GM12878 (cell line): ENCODE measurements at regions not wholly inside any gene's neighbourhood (a gene's known extent, or its start where the extent isn't known, plus 50 kb on each side); places are given as distances from the start of the nearest gene placed in this dataset.

ENCODE experiments used
- ATAC-seq: fragments of 200-7000 bp; cut with Tn5 transposase; 3 replicates; pipeline ENCODE4 v1.9.1; 2020; ENCODE audit warnings: mild to moderate bottlenecking, moderate library complexity
- BruUV-seq: library from RNA; stranded (reverse); fragments of 400-500 nt; replicated peaks from 2 replicates; lab custom pipeline; 2021; lab: Mats Ljungman, UMichigan
- CTCF ChIA-PET: fragments of 300-600 bp; sonication (Branson Sonifier 250); formaldehyde crosslinking; extraction: SDS; loops from one replicate; lab custom pipeline; 2021; ENCODE audit warnings: inconsistent platforms; lab: Yijun Ruan, JAX
- POLR2A ChIA-PET: fragments of 350-600 bp; formaldehyde crosslinking; extraction: SDS; loops from one replicate; lab custom pipeline; 2021; ENCODE audit warnings: inconsistent platforms; lab: Charles Lee
- RAD21 ChIA-PET: fragments of 300-600 bp; sonication (Branson Sonifier 250); formaldehyde crosslinking; loops from one replicate; lab custom pipeline; 2023; ENCODE audit warnings: antibody characterized with exemption; ENCODE audit not compliant: unreplicated experiment; lab: Charles Lee
- SMC1A ChIA-PET: fragments of 300-600 bp; sonication (Branson Sonifier 250); formaldehyde crosslinking; loops from one replicate; lab custom pipeline; 2023; ENCODE audit not compliant: unreplicated experiment, uncharacterized antibody; lab: Charles Lee
- DNase-seq: peaks from one replicate; pipeline ENCODE4 v3.0.0-alpha.2; 2011; ENCODE audit warnings: low read depth, low spot score
- FAIRE-seq: peaks from 3 replicates; lab custom pipeline; 2011; peaks lifted over from hg19 to GRCh38; lab: Jason Lieb, UNC
- H2AFZ ChIP-seq: 2 replicates; pipeline ENCODE4 v1.6.0; 2011; ENCODE audit warnings: low read depth, low read length, control low read depth; ENCODE audit not compliant: control insufficient read depth
- H3K27ac ChIP-seq: 2 replicates; pipeline ENCODE4 v1.5.1; 2011; ENCODE audit warnings: control low read depth; ENCODE audit not compliant: control insufficient read depth, insufficient read depth
- H3K27me3 ChIP-seq, 2 experiments: replicated peaks in 1 of 2; 2 replicates each; pipeline versions ENCODE4 v1.6.0 to v1.6.1; 2011; ENCODE audit warnings: low read length in 1 of 2; ENCODE audit not compliant: control insufficient read depth in 2 of 2, insufficient read depth in 2 of 2
- H3K36me3 ChIP-seq, 2 experiments: 2 replicates each; pipeline ENCODE4 v1.5.1; 2011; ENCODE audit warnings: low read length in 1 of 2; ENCODE audit not compliant: control insufficient read depth in 2 of 2, insufficient read depth in 2 of 2
- H3K4me1 ChIP-seq: 2 replicates; pipeline ENCODE4 v1.6.1; 2011; ENCODE audit warnings: mild to moderate bottlenecking, low read length, moderate library complexity, mixed read lengths; ENCODE audit not compliant: control insufficient read depth, insufficient read depth
- H3K4me2 ChIP-seq: 2 replicates; pipeline ENCODE4 v1.6.0; 2011; ENCODE audit warnings: control low read depth; ENCODE audit not compliant: control insufficient read depth, insufficient read depth
- H3K4me3 ChIP-seq: fragments of 200-600 bp; sonication (generic); 2 replicates; pipeline ENCODE4 v1.5.1; 2016
- H3K79me2 ChIP-seq: 2 replicates; pipeline ENCODE4 v1.6.0; 2011; ENCODE audit warnings: low read length; ENCODE audit not compliant: control insufficient read depth, insufficient read depth
- H3K9ac ChIP-seq: 2 replicates; pipeline ENCODE4 v1.8.0; 2011; ENCODE audit warnings: low read length, control low read depth, mixed read lengths; ENCODE audit not compliant: control insufficient read depth, insufficient read depth
- H3K9me3 ChIP-seq: replicated peaks from 3 replicates; pipeline ENCODE4 v1.5.1; 2011; ENCODE audit warnings: mild to moderate bottlenecking, low read length; ENCODE audit not compliant: control insufficient read depth, insufficient read depth
- H4K20me1 ChIP-seq: 2 replicates; pipeline ENCODE4 v1.6.0; 2011; ENCODE audit not compliant: control insufficient read depth, insufficient read depth
- BRCA1 ChIP-seq: IDR thresholded peaks from 2 replicates; pipeline ENCODE4 v1.6.1; 2011; ENCODE audit warnings: low read depth, low read length, improper control_type of control experiment
- MYC ChIP-seq: IDR thresholded peaks from 2 replicates; pipeline ENCODE4 v1.6.1; 2011; ENCODE audit warnings: mild to moderate bottlenecking, low read length, moderate library complexity, inconsistent platforms; ENCODE audit not compliant: insufficient read depth, insufficient replicate concordance, insufficient read length, severe bottlenecking
- NFYA ChIP-seq: IDR thresholded peaks from 2 replicates; pipeline ENCODE4 v1.6.1; 2011; ENCODE audit warnings: low read depth, mild to moderate bottlenecking, low read length, improper control_type of control experiment, borderline replicate concordance
- POLR2AphosphoS5 ChIP-seq: IDR thresholded peaks from 2 replicates; pipeline ENCODE4 v1.6.1; 2011; ENCODE audit warnings: mild to moderate bottlenecking, low read length, inconsistent platforms
- SIN3A ChIP-seq: IDR thresholded peaks from 2 replicates; pipeline ENCODE4 v1.6.1; 2012; ENCODE audit warnings: low read depth, low read length, improper control_type of control experiment
- SIX5 ChIP-seq: IDR thresholded peaks from 2 replicates; pipeline ENCODE4 v1.6.1; 2011; ENCODE audit warnings: mild to moderate bottlenecking, low read depth, low read length, moderate library complexity; ENCODE audit not compliant: severe bottlenecking
- ZNF384 ChIP-seq: IDR thresholded peaks from 2 replicates; pipeline ENCODE4 v1.6.1; 2012; ENCODE audit warnings: low read depth, mild to moderate bottlenecking, low read length, improper control_type of control experiment, borderline replicate concordance
- WGBS: methylation state at CpG from one replicate; pipeline ENCODE4 v1.1.6; 2016; ENCODE audit warnings: low lambda C conversion rate; ENCODE audit not compliant: insufficient replicate concordance, insufficient coverage; ENCODE audit errors: missing lambda C conversion rate; 5-methylcytosine and 5-hydroxymethylcytosine counted together
- in situ Hi-C: fragments of 300-500 bp; cut with MboI; formaldehyde crosslinking; loops from 9 replicates; pipeline ENCODE4 v1.14.3; 2018; ENCODE audit warnings: mixed read lengths
- intact Hi-C: fragments of 100-400 bp; cut with micrococcal nuclease; formaldehyde crosslinking; loops from one replicate; pipeline ENCODE4 v1.14.2; 2022; ENCODE audit not compliant: unreplicated experiment
- TF ChIP-seq, protein P1 (sequence below): IDR thresholded peaks from 2 replicates; pipeline ENCODE4 v1.6.1; 2012; ENCODE audit warnings: low read depth, low read length, improper control_type of control experiment
- TF ChIP-seq, protein P2 (sequence below): fragments of 450-650 bp; formaldehyde crosslinking; IDR thresholded peaks from 2 replicates; pipeline ENCODE4 v1.4.0; 2022; ENCODE audit warnings: mild to moderate bottlenecking, moderate library complexity

DNA sequence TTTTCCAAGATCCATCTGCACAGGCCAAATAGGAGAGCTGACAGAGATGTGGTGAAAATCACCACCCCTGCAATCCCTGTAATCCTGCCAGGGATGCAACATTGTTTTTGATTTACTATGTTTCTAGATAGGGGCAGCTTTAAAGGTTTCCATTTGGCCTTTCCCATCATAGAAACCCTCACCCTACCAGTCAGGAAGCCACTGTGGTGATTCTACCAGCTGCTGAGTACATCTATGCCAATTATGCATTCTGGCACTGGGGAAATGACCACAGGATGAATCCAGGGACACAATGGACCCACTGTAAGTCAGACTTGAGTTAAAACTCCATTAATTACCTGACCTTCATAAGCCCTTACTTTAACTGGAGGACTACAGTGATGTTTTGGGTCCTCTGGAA is 130.4 kb downstream of the TNFRSF21 start:
- ChIA-PET POLR2A (no interaction called here), CTCF (no interaction called here), SMC1A (no interaction called here)
- H3K27ac ChIP-seq: no peak overlapping the region
- no peaks in the 10 kb centered on the region for H3K36me3 ChIP-seq
- no peaks in the 10 kb centered on the region for H3K4me1 ChIP-seq
- no peak overlapping the region for H3K4me3 ChIP-seq
- intact Hi-C loops: no loop called here
- H4K20me1 ChIP-seq: no peaks in the 10 kb centered on the region
- H3K9ac ChIP-seq: no peak overlapping the region
- no peak overlapping the region for H2AFZ ChIP-seq
- H3K79me2 ChIP-seq: no peaks in the 10 kb centered on the region
- DNase-seq: no peak
- H3K4me2 ChIP-seq: no peak overlapping the region
- TF ChIP-seq BRCA1: no peak
- no peak for TF ChIP-seq SIN3A
- no peak for TF ChIP-seq POLR2AphosphoS5
- TF ChIP-seq ZNF384: no peak
- TF ChIP-seq, protein P1, sequence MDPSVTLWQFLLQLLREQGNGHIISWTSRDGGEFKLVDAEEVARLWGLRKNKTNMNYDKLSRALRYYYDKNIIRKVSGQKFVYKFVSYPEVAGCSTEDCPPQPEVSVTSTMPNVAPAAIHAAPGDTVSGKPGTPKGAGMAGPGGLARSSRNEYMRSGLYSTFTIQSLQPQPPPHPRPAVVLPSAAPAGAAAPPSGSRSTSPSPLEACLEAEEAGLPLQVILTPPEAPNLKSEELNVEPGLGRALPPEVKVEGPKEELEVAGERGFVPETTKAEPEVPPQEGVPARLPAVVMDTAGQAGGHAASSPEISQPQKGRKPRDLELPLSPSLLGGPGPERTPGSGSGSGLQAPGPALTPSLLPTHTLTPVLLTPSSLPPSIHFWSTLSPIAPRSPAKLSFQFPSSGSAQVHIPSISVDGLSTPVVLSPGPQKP: no peak
- TF ChIP-seq, all 136 proteins: peak for 0
- Histone ChIP-seq H3K27me3 (no peaks in the 10 kb centered on the region), H3K9me3 (no peaks in the 10 kb centered on the region)
- RAD21 ChIA-PET: no interaction called here
- in situ Hi-C loops: no loop called here
- BruUV-seq: no TSS peak
- FAIRE-seq (no peak), ATAC-seq (no peak)

DNA sequence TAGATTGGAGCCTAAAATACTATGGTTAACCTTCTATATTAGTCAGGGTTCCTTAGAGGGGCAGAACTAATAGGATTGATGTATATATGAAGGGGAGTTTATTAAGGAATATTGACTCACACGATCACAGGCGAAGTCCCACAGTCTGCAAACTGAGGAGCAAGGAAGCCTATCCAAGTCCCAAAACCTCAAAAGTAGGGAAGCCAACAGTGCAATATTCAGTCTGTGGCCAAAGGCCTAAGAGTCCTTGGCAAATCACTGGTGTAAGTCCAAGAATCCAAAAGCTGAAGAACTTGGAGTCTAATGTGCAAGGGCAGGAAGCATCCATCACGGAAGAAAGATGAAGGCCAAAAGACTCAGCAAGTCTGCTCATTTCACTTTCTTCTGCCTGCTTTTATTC is 133.5 kb upstream of the ADGRF1 start:
- Histone ChIP-seq H3K4me2 (no peak overlapping the region), H3K27ac (no peak overlapping the region), H3K9ac (no peak overlapping the region), H3K36me3 (no peaks in the 10 kb centered on the region), H3K4me3 (no peak overlapping the region)
- ChIA-PET RAD21 (no interaction called here), POLR2A (no interaction called here)
- ATAC-seq: no peak
- no peak for FAIRE-seq
- TF ChIP-seq SIX5 (no peak), MYC (no peak), NFYA (no peak)
- TF ChIP-seq, protein P2, sequence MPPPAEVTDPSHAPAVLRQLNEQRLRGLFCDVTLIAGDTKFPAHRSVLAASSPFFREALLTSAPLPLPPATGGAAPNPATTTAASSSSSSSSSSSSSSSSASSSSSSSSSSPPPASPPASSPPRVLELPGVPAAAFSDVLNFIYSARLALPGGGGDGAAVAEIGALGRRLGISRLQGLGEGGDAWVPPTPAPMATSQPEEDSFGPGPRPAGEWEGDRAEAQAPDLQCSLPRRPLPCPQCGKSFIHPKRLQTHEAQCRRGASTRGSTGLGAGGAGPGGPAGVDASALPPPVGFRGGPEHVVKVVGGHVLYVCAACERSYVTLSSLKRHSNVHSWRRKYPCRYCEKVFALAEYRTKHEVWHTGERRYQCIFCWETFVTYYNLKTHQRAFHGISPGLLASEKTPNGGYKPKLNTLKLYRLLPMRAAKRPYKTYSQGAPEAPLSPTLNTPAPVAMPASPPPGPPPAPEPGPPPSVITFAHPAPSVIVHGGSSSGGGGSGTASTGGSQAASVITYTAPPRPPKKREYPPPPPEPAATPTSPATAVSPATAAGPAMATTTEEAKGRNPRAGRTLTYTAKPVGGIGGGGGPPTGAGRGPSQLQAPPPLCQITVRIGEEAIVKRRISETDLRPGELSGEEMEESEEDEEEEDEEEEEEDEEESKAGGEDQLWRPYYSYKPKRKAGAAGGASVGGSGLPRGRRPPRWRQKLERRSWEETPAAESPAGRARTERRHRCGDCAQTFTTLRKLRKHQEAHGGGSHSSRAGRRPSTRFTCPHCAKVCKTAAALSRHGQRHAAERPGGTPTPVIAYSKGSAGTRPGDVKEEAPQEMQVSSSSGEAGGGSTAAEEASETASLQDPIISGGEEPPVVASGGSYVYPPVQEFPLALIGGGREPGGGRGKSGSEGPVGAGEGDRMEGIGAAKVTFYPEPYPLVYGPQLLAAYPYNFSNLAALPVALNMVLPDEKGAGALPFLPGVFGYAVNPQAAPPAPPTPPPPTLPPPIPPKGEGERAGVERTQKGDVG: no peak
- TF ChIP-seq, all 136 proteins: peak for 0
- no peaks in the 10 kb centered on the region for H4K20me1 ChIP-seq
- no peaks in the 10 kb centered on the region for H3K79me2 ChIP-seq
- no peaks in the 10 kb centered on the region for H3K27me3 ChIP-seq
- H3K9me3 ChIP-seq: no peaks in the 10 kb centered on the region
- ChIA-PET CTCF (interaction anchor here (1.5 kb wide), 1 partner anchor 12 kb away, joined by 3 read pairs; no protein-coding TSS in a partner anchor), SMC1A (no interaction called here)
- DNase-seq: no peak
- no peaks in the 10 kb centered on the region for H3K4me1 ChIP-seq
- intact Hi-C loops (no loop called here), in situ Hi-C loops (no loop called here)
- H2AFZ ChIP-seq: no peak overlapping the region
- BruUV-seq: no TSS peak
- 67% methylated on average over 3 of the region's 3 CpGs for WGBS
